NCI-H1417 treated with DMSO at 0.1 percent for 48 hours (cell line): ENCODE measurements at regions not wholly inside any gene's neighbourhood (a gene's known extent, or its start where the extent isn't known, plus 50 kb on each side); places are given as distances from the start of the nearest gene placed in this dataset.

Source experiments
- DNase-seq: peaks from one replicate; lab custom pipeline; 2025; lab: John Stamatoyannopoulos, UW

DNA sequence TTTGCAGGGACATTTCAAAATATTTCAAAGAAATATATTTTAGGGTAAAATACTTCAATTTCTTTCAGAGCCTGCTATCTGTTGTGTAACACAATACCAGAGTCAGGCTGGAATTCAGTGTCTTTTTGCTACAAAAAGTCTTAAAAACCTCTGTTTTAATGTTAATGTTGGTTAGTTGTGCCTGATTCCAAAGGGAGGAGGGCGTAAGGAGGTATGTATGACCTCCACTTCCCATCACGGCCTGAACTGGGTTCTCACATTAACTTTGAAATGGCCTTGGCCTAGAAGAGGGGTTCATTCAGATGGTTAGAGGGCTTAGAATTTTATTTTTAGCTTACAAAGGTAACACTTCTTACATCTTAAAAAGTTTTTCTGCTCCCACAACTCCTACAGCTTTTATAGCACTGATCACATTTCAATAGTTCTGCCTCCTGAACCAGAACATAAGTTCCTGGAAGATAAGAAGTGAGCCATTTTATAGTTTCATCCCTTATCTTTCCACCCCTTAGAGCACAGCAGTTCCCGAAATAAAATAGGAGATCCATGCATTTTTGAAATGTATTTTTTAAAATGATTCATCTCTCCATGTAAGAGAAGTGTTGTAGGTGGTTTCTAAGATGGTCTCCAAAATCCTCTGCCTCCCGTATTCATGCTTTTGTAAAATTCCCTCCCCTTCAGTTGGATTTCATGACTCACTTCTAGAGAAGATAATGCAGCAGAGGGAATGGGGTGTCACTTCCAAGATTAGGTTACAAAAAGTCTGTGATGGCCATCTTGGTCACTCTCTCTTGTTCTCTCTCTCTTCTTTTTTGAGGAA lies 543.1 kb upstream of the NECTIN3 start:
- no peak for DNase-seq

DNA sequence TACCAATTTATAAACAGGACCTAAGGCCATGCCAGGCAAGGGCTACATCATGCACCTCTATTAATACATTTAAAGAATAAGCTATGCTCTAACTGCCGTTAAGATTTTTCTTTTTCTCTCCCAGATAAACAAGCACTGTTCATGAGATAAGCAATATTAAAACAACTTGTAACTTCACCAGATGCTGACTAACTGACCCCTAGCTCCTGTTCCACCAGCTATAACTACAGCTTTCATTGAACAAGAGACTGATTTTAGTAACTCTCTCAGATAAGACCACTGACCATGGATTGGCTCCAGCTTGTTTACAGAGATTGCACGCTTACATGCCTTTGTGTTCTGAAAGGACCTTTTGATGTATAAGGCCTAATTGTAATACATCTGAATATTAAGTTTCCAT lies 540.7 kb upstream of the NECTIN3 start:
- no peak for DNase-seq

DNA sequence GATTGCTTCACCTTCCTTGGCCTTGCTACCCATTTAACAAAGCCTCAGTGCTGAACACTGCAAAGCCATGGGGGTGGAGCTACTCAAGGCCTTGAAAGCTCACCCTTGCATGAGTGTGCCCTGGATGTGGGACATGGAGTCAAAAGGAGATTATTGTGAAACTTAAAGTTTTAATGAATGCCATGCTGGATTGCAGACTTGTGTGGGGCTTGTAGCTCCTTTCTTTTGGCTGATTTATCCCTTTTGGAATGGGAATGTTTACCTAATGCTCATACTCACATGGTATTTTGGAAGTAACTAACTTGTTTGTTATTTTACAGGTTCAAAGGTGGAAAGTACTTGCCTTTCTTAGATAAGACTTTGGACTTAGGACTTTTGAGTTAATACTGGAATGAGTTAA lies 538.5 kb upstream of the NECTIN3 start:
- no peak for DNase-seq

DNA sequence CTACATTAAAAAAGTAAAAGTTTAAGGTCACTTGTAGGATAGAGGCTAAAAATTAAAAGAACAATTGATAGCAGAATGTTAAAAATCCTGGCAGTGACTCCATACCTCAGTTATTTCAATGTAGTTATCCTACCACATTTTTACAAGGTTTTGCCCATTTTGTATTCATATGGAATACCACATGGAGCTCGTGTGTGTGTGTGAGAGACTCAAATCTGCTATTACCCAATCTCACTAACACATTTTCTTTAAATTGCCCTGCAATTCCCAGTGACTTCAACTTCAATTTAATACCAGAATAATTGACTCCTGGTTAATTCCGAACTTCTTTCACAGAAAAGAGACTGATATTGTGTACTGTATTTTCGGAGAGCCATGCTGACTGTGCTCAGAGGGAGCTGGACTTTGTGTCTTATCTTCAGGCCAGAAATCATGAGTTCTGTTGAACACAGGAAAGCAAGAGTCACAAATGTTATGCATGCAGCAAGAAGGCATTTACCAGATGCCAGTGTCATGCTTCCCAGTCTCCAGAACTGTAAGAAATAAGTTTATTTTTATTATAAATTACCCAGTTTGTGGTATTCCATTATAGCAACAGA lies 529.0 kb upstream of the NECTIN3 start:
- DNase-seq, result no peak

DNA sequence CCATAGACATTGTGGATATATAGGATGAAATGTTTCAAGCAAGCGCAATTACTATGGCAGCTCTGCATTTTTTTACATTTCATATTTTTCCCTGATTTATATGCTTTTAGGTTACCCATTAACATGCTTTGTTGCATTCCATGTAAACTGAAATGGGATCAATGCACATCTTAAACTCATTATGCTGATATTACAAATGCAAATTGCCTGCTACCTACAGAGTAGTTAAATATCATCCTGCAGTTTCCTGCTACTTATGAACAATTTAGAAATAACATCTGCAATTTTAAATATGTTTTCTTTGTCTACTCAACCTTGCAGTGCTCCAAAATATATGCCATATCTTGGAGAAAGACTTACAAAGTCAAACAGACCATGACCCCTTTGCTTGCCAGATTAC lies 526.9 kb upstream of the NECTIN3 start:
- no peak for DNase-seq

- DNase-seq, result no peak
These were observed 521.1 kb upstream of the NECTIN3 start for GRCh38 chr3:110550511-110550910.

DNA sequence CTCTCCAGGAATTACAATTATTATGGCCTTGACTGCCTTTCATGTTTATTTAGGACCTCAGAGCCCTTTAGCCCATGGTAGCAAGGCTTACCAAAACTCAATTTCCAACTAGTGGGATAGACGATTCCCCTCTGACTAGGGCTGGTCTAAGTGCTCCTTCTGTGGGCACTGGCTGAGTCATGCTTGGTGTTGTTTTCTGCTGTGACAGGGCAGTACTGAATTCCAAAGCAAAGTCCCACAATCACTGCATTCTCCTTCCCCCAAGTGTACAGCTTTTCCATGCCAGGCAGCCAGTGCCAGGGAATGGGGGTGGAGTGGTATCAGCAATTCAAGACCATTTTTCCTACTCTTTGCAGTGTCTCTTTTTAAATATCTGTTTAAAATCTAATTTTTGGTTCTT lies 509.0 kb upstream of the NECTIN3 start:
- DNase-seq, result no peak

GRCh38 chr3:110564674-110565073 lies 506.9 kb upstream of the NECTIN3 start:
- no peak for DNase-seq

- no peak for DNase-seq
These were observed 504.6 kb upstream of the NECTIN3 start for GRCh38 chr3:110567029-110567428.

- no peak for DNase-seq
These were observed 503.4 kb upstream of the NECTIN3 start for GRCh38 chr3:110568246-110568645.

DNA sequence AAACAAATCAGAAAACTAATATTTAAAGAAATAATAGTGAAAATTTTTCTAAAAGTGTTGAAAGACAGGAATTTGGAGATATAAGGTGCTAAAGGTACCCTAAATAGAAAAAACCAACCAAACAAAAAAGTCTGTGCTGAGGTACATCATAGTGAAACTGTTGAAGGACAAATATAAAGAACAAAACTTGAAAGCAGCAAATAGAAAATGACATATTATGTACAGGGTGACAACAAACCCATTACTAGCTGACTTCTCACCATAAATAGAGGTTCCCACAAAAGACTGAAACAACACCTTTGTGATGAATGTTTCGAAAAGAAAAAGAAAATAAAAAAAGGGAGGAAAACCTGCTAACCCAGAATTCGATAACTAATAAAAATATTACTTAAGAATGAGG lies 502.5 kb upstream of the NECTIN3 start:
- DNase-seq, result no peak

DNA sequence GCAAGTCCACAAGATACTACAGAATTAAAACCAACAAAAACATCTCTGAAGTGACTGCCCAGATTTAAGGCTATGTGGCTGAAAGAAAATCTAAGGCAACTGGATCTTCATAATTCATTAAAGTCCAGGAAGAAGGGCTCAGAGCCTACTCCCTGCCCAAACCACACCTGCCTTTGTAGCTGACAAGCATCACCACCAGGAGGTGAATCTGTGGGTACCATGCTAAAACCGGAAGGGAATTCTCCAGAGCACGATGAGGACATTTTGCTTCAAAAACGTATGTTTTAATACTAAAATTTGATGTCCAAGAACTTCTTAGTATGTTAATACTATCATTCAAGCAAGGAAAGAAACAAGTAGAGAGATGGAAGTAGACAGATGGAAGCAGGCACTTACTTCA lies 495.9 kb upstream of the NECTIN3 start:
- no peak for DNase-seq

- DNase-seq, result no peak
These were observed 494.7 kb upstream of the NECTIN3 start for GRCh38 chr3:110576960-110577359.

GRCh38 chr3:110577854-110578253 lies 493.8 kb upstream of the NECTIN3 start:
- no peak for DNase-seq

- no peak for DNase-seq
These were observed 491.6 kb upstream of the NECTIN3 start for GRCh38 chr3:110579840-110580550.

GRCh38 chr3:110583373-110583935 lies 488.2 kb upstream of the NECTIN3 start:
- DNase-seq, result no peak

- DNase-seq, result no peak
These were observed 482.7 kb upstream of the NECTIN3 start for GRCh38 chr3:110588906-110589305.

DNA sequence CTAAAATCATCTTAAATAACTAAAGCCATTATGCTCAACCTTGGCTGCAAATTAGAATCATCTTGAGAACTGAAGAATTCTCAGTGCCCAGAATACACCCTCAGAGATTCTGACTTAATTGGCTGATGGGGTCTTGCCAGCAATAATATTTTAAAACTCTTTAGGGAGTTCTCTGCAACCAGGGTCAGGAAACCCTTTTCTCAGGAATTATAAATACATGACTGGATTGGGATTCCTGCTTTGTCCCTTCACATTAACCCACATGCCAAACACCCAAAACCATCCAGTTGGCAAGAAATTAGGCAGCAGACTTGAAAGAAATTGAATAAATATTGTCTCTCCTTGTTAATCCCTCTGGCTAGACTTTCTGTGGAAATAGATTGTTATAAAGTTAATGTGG lies 482.3 kb upstream of the NECTIN3 start:
- no peak for DNase-seq

GRCh38 chr3:110593749-110594148 lies 477.9 kb upstream of the NECTIN3 start:
- DNase-seq, result no peak

DNA sequence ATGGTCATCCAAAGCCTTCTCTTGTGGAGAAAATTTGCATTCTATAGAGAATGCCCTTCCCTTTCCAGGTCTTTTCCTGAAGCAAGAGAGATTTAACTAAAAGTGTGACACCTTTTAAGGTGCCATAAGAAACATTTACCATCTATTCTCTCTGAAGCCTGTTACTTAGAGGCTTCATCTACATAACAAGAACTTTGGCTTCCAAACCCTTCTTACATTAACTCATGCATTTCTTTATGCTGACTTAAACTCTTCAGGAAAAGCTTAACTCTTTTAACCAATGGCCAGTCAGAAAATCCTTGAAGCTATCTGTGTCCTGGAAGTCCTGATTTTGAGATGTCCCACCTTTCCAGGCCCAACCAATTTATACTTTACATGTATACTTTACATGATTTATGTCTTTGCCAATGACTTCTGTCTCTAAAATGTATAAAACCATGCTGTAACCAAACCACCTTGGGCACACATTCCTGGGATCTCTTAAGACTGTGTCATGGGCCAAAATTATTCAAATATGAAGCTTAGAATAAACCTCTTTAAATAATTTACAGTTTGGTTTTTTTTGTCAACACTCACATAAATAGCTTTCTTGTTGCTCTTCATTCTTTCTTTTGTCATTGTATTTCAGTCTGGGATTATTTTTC lies 472.6 kb upstream of the NECTIN3 start:
- DNase-seq, result no peak

DNA sequence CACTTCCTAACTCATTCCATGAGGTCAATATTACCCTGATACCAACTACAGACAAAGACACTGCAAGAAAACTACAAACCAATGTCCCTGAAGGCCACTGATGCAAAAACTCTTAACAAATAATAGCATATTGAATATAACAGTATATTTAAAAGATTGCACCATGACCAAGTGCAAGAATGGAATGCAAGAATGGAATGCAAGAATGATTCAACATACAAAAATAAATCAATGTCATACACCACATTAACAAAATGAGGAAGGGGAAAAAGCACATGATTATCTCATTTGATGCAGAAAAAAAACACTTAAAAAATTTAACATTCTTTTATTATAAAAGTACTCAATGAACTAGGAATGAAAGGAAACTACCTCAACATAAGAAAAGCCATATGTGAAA lies 463.1 kb upstream of the NECTIN3 start:
- no peak for DNase-seq

- no peak for DNase-seq
These were observed 459.6 kb upstream of the NECTIN3 start for GRCh38 chr3:110612045-110612444.
